ENCODE measurements at regions not wholly inside any gene's neighbourhood (a gene's known extent, or its start where the extent isn't known, plus 50 kb on each side); places are given as distances from the start of the nearest gene placed in this dataset.

DNA sequence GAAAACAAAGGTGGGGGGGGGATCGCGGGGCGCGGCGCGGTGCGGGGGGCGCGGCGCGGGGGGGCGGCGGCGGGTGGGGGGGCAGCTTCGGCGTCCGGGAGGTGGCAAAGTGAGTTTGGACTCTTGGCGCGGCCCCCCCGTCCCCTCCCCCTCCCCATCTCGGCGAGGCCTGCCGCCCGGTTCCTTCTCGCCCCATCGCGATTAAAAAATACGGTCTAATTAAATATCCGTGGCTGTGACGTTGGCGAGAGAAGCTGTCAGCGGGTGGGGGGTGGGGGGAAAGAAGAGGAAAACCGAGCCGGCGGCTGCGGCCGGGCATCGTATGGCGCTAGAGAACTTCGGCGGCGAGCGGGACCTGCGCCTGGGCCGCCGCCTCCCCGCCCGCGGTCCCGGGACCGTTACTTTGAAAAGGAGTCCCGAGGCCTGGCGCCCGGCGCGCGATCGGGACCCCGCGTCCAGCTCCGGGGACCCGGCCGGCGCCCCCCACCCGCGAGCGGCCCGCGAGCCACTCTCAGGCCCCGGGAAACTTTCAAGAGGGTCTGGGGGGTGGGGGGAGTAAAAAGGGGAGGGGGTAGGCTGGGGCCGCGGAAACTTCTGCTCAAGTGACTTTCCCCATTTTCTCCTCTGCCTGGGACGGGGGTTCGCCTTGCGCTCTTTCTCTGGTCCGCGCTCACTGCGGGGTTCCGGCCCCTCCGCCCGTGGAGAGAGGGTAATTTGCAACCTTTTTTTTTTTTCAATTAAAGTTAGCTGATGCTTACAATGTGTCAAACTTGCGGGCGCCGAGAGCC is 146.3 kb upstream of the ZNF536 start:
- H3K4me3 ChIP-seq = peak overlapping the region; percentile 46 to 87 (median 58)
- peak overlapping the region; percentile 62 to 86 (median 78) for H3K27ac ChIP-seq
- H3K27me3 ChIP-seq = peaks cover 5 to 99% (median 9%) of the 10 kb centered on the region in 4 donors
- intact Hi-C loops (cut with DNase I) = loop anchor here (10.0 kb wide), 1 partner anchor 429 kb away; no protein-coding TSS in a partner anchor
- H3K9me3 ChIP-seq = no peaks in the 10 kb centered on the region
- TF ChIP-seq, protein P1, sequence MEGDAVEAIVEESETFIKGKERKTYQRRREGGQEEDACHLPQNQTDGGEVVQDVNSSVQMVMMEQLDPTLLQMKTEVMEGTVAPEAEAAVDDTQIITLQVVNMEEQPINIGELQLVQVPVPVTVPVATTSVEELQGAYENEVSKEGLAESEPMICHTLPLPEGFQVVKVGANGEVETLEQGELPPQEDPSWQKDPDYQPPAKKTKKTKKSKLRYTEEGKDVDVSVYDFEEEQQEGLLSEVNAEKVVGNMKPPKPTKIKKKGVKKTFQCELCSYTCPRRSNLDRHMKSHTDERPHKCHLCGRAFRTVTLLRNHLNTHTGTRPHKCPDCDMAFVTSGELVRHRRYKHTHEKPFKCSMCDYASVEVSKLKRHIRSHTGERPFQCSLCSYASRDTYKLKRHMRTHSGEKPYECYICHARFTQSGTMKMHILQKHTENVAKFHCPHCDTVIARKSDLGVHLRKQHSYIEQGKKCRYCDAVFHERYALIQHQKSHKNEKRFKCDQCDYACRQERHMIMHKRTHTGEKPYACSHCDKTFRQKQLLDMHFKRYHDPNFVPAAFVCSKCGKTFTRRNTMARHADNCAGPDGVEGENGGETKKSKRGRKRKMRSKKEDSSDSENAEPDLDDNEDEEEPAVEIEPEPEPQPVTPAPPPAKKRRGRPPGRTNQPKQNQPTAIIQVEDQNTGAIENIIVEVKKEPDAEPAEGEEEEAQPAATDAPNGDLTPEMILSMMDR (IDR thresholded peaks at IDR 0.05) = no peak
- H3K4me1 ChIP-seq = peaks cover 14 to 63% (median 16%) of the 10 kb centered on the region in 3 donors
- WGBS, 2 donors = 3 to 9% methylated on average over 10 to 12 of the region's 84 CpGs
- DNase-seq = no peak
- no peaks in the 10 kb centered on the region for H3K36me3 ChIP-seq

DNA sequence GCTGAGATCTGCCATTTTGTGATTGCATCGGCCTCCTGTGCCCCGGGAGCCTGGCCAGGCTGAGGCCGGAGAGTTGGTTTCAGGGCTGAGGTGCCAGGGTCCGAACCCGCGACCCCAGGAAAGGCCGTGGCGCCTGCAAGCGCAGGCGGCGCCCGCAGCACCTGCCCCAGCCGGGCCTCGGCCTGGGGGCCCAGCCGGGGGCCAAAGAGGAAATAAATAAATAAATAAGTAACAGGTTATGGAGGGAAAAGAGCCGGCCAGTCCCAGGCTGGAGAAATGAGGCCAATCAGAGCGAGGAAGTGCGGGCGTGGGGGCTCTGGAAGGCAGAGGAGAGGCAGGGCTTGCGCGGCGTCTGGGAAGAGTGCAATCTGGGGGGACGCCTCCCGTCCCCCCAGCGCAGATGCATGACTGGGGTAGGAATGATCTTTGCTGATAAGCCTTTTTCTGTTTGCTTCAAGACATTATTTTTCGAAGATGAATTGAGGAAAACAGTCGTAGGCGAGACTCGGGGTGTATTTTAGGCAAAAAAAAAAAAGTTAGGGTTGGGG is 145.6 kb upstream of the ZNF536 start:
- Histone ChIP-seq H3K27me3 (peaks cover 5 to 99% (median 9%) of the 10 kb centered on the region in 4 donors), H3K4me1 (peaks cover 14 to 69% (median 16%) of the 10 kb centered on the region in 3 donors), H3K9me3 (no peaks in the 10 kb centered on the region), H3K36me3 (no peaks in the 10 kb centered on the region), H3K4me3 (peak overlapping the region; percentile 46 to 87 (median 58)), H3K27ac (peak overlapping the region; percentile 62 to 86 (median 78))
- TF ChIP-seq POLR2A (IDR thresholded peaks at IDR 0.05) = peak in 2 of 4 donors; percentile 11 to 25
- TF ChIP-seq, protein P1 (IDR thresholded peaks at IDR 0.05) = no peak
- DNase-seq = no peak
- intact Hi-C loops (cut with DNase I) = loop anchor here (10.0 kb wide), 1 partner anchor 428 kb away; no protein-coding TSS in a partner anchor
- WGBS, 2 donors = 6 to 10% methylated on average over 14 to 26 of the region's 29 CpGs

DNA sequence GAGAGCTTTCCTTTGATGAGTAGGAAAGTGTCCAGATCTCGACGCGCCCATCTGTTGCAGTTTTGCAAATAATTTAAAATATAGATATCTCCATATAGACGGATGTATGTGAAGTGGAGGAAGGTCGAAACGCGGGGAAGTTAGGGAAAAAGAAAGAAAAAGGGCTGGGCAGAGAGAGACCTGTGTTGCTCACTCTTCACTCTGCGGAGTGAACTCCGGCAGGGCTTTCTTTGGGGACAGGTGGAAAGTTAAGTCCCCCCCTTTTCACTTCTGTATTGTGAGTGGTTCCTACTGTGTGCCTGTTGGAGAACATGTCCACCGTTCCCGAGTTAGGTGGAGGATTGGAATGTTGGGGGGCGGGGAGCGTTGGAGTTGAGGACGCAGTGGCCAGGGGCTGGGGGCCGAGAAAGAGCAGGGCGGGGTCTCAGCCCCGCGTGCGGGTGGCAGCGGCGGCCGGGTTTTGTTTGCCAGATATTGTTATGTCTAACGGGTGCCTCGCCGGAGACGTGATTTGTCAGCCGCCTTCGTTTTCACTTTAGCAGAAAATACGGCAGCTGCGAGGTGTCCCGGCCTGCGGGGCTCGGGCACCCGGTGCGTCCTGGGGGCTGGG is 145.1 kb upstream of the ZNF536 start:
- DNase-seq = no peak
- Histone ChIP-seq H3K27me3 (peaks cover 5 to 98% (median 9%) of the 10 kb centered on the region in 4 donors), H3K27ac (peak overlapping the region; percentile 69 to 92 (median 78))

DNA sequence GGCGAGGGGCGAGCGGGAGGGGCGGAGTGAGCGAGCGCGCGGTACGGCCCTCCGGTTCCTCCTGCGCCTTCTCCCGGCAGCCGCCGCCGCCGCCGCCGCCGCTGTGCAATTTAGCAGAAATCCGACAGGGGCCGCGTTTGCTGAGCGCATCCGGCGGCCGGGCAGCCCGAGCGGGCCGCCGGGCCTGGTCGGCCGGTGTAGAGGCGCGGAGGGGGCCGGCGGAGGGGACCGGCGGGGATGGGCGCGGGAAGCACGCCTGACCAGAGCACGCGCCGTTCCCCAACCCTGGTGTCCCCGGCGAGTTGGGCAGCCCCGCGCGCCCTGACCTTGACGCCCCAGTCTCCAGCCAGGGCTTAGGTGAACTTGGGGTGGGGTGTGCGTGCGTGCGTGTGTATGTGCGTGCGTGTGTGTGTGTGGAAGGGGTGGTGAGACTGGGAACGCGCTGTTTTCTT is 144.5 kb upstream of the ZNF536 start:
- Histone ChIP-seq H3K36me3 (no peaks in the 10 kb centered on the region), H3K4me1 (peaks cover 14 to 66% (median 16%) of the 10 kb centered on the region in 3 donors), H3K4me3 (peak overlapping the region; percentile 46 to 87 (median 58)), H3K9me3 (no peaks in the 10 kb centered on the region), H3K27ac (peak overlapping the region; percentile 69 to 92 (median 78)), H3K27me3 (peaks cover 2 to 97% (median 8%) of the 10 kb centered on the region in 4 donors)
- peak in 2 of 4 donors; percentile 7 to 29 for TF ChIP-seq POLR2A (IDR thresholded peaks at IDR 0.05)
- TF ChIP-seq, protein P1 (IDR thresholded peaks at IDR 0.05) = peak in 5 of 6 experiments; percentile 16 to 70 (median 54)
- DNase-seq = no peak
- intact Hi-C loops (cut with DNase I) = loop anchor here (10.0 kb wide), 1 partner anchor 427 kb away; no protein-coding TSS in a partner anchor
- 0 to 8% methylated on average over 1 to 2 of the region's 57 CpGs for WGBS, 2 donors

More for the DNA sequence above, 145.1 kb upstream of the ZNF536 start:
- peak overlapping the region; percentile 46 to 87 (median 58) for H3K4me3 ChIP-seq
- H3K4me1 ChIP-seq = peaks cover 14 to 70% (median 16%) of the 10 kb centered on the region in 3 donors
- no peaks in the 10 kb centered on the region for H3K36me3 ChIP-seq
- intact Hi-C loops (cut with DNase I) = loop anchor here (10.0 kb wide), 1 partner anchor 428 kb away; no protein-coding TSS in a partner anchor
- H3K9me3 ChIP-seq = no peaks in the 10 kb centered on the region
- TF ChIP-seq POLR2A (IDR thresholded peaks at IDR 0.05) = no peak
- TF ChIP-seq, protein P1 (IDR thresholded peaks at IDR 0.05) = no peak
- 1 to 2% methylated on average over 10 to 19 of the region's 35 CpGs for WGBS, 2 donors

Measured in esophagus squamous epithelium (tissue), 5 donors.